Glutamatergic neuron (in vitro differentiated cells): ENCODE measurements at regions not wholly inside any gene's neighbourhood (a gene's known extent, or its start where the extent isn't known, plus 50 kb on each side); places are given as distances from the start of the nearest gene placed in this dataset.

Experiments used
- DNase-seq: peaks from one replicate; pipeline ENCODE4 v3.0.0; 2022
- H3K27ac Mint-ChIP-seq: one replicate; pipeline ENCODE4 v1.8.0; 2020; ENCODE audit warnings: mild to moderate bottlenecking, mixed read lengths, inconsistent platforms; ENCODE audit not compliant: unreplicated experiment
- H3K27me3 Mint-ChIP-seq: one replicate; pipeline ENCODE4 v1.8.0; 2020; ENCODE audit warnings: mild to moderate bottlenecking, moderate library complexity, mixed read lengths, inconsistent platforms; ENCODE audit not compliant: unreplicated experiment
- H3K36me3 Mint-ChIP-seq: one replicate; pipeline ENCODE4 v1.8.0; 2020; ENCODE audit warnings: mild to moderate bottlenecking, mixed read lengths, inconsistent platforms; ENCODE audit not compliant: unreplicated experiment
- H3K4me1 Mint-ChIP-seq: one replicate; pipeline ENCODE4 v1.8.0; 2020; ENCODE audit warnings: mild to moderate bottlenecking, low read depth, mixed read lengths, inconsistent platforms; ENCODE audit not compliant: unreplicated experiment
- H3K4me3 Mint-ChIP-seq: one replicate; pipeline ENCODE4 v1.8.0; 2020; ENCODE audit warnings: mild to moderate bottlenecking, mixed read lengths, inconsistent platforms; ENCODE audit not compliant: unreplicated experiment
- H3K9me3 Mint-ChIP-seq: one replicate; pipeline ENCODE4 v1.8.0; 2020; ENCODE audit warnings: mild to moderate bottlenecking, moderate library complexity, mixed read lengths, inconsistent platforms; ENCODE audit not compliant: unreplicated experiment
- CTCF ChIP-seq: fragments of 200-600 bp; sonication (generic); IDR thresholded peaks from one replicate; pipeline ENCODE4 v1.5.0; 2021; ENCODE audit not compliant: partially characterized antibody, unreplicated experiment

DNA sequence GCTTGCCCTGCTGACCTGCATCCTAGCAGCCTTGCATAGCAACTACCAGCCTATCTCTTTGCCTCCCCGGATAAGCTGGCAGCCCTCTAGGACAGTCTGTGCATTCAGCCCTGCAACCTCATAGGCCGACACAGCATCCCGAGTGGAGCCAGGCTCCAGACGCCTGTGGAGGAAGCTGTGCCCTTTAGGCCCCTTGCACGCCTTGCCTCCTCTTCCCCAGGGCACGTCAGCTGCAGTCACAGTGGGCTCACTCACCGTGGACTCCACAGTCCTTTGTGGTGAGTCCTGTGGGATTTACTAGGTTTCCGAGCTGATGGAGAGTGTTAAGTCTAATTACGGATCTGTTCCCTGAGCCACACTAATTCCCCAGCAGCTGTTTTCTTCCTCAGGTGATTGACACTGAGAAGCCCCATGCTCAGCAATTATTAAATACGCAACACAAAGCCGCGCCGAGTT is 540.0 kb downstream of the TCERG1L start:
- H3K27me3 Mint-ChIP-seq = peaks cover 5% of the 10 kb centered on the region

GRCh38 chr10:130772056-130772455 is 539.5 kb downstream of the TCERG1L start:
- H3K4me1 Mint-ChIP-seq = peaks cover 4% of the 10 kb centered on the region
- H3K9me3 Mint-ChIP-seq = peaks cover 11% of the 10 kb centered on the region
- no peak for DNase-seq
- TF ChIP-seq CTCF = no peak
- H3K36me3 Mint-ChIP-seq = peaks cover 14% of the 10 kb centered on the region
- H3K27ac Mint-ChIP-seq = no peak overlapping the region
- peaks cover 5% of the 10 kb centered on the region for H3K27me3 Mint-ChIP-seq
- no peak overlapping the region for H3K4me3 Mint-ChIP-seq

More for the DNA sequence above, 540.0 kb downstream of the TCERG1L start:
- peak; percentile 29 for DNase-seq
- Mint-ChIP-seq H3K4me3 (no peak overlapping the region), H3K27ac (peak overlapping the region; percentile 57), H3K4me1 (peaks cover 4% of the 10 kb centered on the region), H3K36me3 (peaks cover 14% of the 10 kb centered on the region), H3K9me3 (peaks cover 11% of the 10 kb centered on the region)
- no peak for TF ChIP-seq CTCF

DNA sequence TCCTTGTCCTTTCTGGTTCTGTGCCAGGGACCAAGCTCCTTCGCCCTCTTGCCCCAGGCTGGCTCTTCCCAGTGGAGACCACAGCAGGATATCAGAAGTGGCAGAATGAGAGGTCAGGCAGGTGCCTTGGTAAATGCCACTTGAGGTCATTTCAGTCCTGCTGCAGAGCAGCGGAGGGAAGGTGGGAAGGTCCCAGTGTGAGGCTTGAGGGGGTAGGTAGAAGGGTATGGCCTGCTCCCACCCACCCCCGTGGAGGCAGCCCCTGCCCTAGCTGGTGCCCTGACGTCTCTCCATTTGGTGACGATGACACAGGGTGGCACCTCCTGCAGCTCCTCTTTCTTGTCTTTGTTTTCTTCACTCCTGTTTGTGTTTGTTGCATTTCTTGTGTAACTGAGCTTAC is 538.8 kb downstream of the TCERG1L start:
- DNase-seq = no peak
- no peak overlapping the region for H3K27ac Mint-ChIP-seq
- H3K36me3 Mint-ChIP-seq = peaks cover 14% of the 10 kb centered on the region
- no peak overlapping the region for H3K4me3 Mint-ChIP-seq
- peaks cover 11% of the 10 kb centered on the region for H3K9me3 Mint-ChIP-seq
- TF ChIP-seq CTCF = no peak
- peaks cover 5% of the 10 kb centered on the region for H3K27me3 Mint-ChIP-seq
- peaks cover 4% of the 10 kb centered on the region for H3K4me1 Mint-ChIP-seq

GRCh38 chr10:130773941-130774340 is 537.6 kb downstream of the TCERG1L start:
- peaks cover 4% of the 10 kb centered on the region for H3K4me1 Mint-ChIP-seq
- no peak overlapping the region for H3K27ac Mint-ChIP-seq
- no peak for DNase-seq
- peaks cover 8% of the 10 kb centered on the region for H3K36me3 Mint-ChIP-seq
- peaks cover 5% of the 10 kb centered on the region for H3K9me3 Mint-ChIP-seq
- H3K27me3 Mint-ChIP-seq = peaks cover 2% of the 10 kb centered on the region
- no peak for TF ChIP-seq CTCF
- H3K4me3 Mint-ChIP-seq = no peak overlapping the region

DNA sequence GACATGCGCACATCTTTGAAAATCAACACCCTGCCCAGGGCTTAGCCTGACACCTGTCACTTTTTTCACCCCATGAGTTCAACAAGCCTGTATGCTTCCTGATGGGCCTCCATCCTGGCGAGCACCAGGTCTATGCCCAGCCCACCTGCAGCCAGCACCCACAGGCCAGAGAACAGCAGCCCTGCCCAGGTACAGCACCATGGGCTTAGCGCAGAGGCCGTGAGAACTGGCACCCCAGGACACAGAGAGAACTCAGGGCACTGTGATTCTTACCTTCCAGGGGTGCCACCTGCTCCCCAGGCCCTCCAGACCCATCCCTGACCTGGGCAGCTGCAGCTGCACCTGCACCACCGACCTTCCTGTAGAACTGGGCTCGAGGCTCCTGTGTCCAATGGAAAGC is 536.6 kb downstream of the TCERG1L start:
- Mint-ChIP-seq H3K4me3 (no peak overlapping the region), H3K27ac (no peak overlapping the region), H3K4me1 (peaks cover 4% of the 10 kb centered on the region), H3K9me3 (peaks cover 4% of the 10 kb centered on the region), H3K36me3 (peaks cover 8% of the 10 kb centered on the region), H3K27me3 (peaks cover 2% of the 10 kb centered on the region)
- no peak for TF ChIP-seq CTCF
- DNase-seq = no peak
